Tibial artery (tissue), 4 donors: ENCODE measurements at regions not wholly inside any gene's neighbourhood (a gene's known extent, or its start where the extent isn't known, plus 50 kb on each side); places are given as distances from the start of the nearest gene placed in this dataset.

Source experiments
- DNase-seq, 2 donors: peaks; one replicate each; pipeline ENCODE4 v3.0.0-alpha.2; 2019
- H3K27ac ChIP-seq, 2 donors: fragments of 200-600 bp; sonication (generic) in 1 of 2; 1 replicate in 1 of 2; 2 replicates in 1 of 2; pipeline ENCODE4 v1.5.1; 2018 to 2019; ENCODE audit warnings: mild to moderate bottlenecking in 1 of 2
- H3K27me3 ChIP-seq, 2 donors: fragments of 200-600 bp; sonication (generic) in 1 of 2; one replicate each; pipeline versions ENCODE4 v1.5.1 to v1.6.0; 2016 to 2019
- H3K36me3 ChIP-seq, 3 donors: fragments of 200-600 bp; sonication (generic) in 2 of 3; one replicate each; pipeline ENCODE4 v1.5.1; 2016 to 2019; ENCODE audit warnings: mild to moderate bottlenecking in 2 of 3
- H3K4me1 ChIP-seq, 4 donors: fragments of 200-600 bp; sonication (generic) in 2 of 4; 1 replicate in 3 of 4; 2 replicates in 1 of 4; pipeline ENCODE4 v1.5.1; 2016 to 2019
- H3K4me3 ChIP-seq, 2 donors: fragments of 200-600 bp; sonication (generic) in 1 of 2; 1 replicate in 1 of 2; 2 replicates in 1 of 2; pipeline ENCODE4 v1.5.1; 2018 to 2019; ENCODE audit warnings: mild to moderate bottlenecking in 2 of 2
- H3K9me3 ChIP-seq, 3 donors: fragments of 200-600 bp; sonication (generic) in 1 of 3; one replicate each; pipeline ENCODE4 v1.5.1; 2016 to 2019
- CTCF ChIP-seq, 2 experiments: fragments of 200-600 bp in 1 of 2; fragments of 450-650 bp in 1 of 2; IDR thresholded peaks; one replicate each; pipeline ENCODE4 v1.5.1; 2017 to 2019; ENCODE audit warnings: antibody characterized with exemption in 2 of 2, mild to moderate bottlenecking in 1 of 2, moderate library complexity in 1 of 2
- intact Hi-C: fragments of 100-400 bp; cut with DNase I; formaldehyde crosslinking; loops from one replicate; pipeline ENCODE4 v1.15.0; 2023; ENCODE audit warnings: low total_unique reads

DNA sequence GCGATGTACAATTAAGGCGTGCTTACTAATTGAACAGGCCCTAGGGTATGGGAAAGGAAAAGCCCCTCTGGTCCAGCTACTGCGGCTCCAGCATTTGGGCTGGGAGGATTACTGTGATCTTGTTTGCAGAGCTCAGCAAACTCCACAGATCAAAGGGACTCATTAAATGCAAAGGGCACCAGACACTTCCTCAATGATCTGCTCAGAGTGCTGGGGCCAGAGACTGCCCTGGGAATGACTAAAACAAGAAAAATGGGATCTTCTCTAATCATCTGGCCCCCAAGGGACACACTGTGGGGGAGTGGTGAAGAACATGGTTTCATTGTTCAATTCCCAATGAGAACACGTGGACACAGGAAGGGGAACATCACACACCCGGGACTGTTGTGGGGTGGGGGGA is 85.0 kb downstream of the MARCHF4 start:
- DNase-seq = no peak
- peaks cover 0 to 35% of the 10 kb centered on the region in 2 donors for H3K27me3 ChIP-seq
- no peaks in the 10 kb centered on the region for H3K36me3 ChIP-seq
- intact Hi-C loops = no loop called here
- no peak for TF ChIP-seq CTCF (IDR thresholded peaks at IDR 0.05)
- no peaks in the 10 kb centered on the region for H3K9me3 ChIP-seq
- H3K4me1 ChIP-seq = no peaks in the 10 kb centered on the region
- no peak overlapping the region for H3K27ac ChIP-seq
- H3K4me3 ChIP-seq = no peak overlapping the region

GRCh38 chr2:216286616-216287231 is 85.6 kb downstream of the MARCHF4 start:
- peaks cover 0 to 35% of the 10 kb centered on the region in 2 donors for H3K27me3 ChIP-seq
- H3K9me3 ChIP-seq = no peaks in the 10 kb centered on the region
- H3K27ac ChIP-seq = no peak overlapping the region
- intact Hi-C loops = no loop called here
- no peaks in the 10 kb centered on the region for H3K36me3 ChIP-seq
- no peak for TF ChIP-seq CTCF (IDR thresholded peaks at IDR 0.05)
- no peak for DNase-seq
- no peaks in the 10 kb centered on the region for H3K4me1 ChIP-seq
- H3K4me3 ChIP-seq = no peak overlapping the region

GRCh38 chr2:216285701-216286100 is 86.6 kb downstream of the MARCHF4 start:
- no peak for DNase-seq
- no peak overlapping the region for H3K27ac ChIP-seq
- intact Hi-C loops = no loop called here

GRCh38 chr2:216284708-216285107 is 87.6 kb downstream of the MARCHF4 start:
- Histone ChIP-seq H3K36me3 (no peaks in the 10 kb centered on the region), H3K9me3 (no peaks in the 10 kb centered on the region), H3K27me3 (peaks cover 0 to 35% of the 10 kb centered on the region in 2 donors), H3K4me3 (no peak overlapping the region), H3K4me1 (no peaks in the 10 kb centered on the region), H3K27ac (no peak overlapping the region)
- intact Hi-C loops = no loop called here
- DNase-seq = no peak
- TF ChIP-seq CTCF (IDR thresholded peaks at IDR 0.05) = no peak

More at GRCh38 chr2:216285701-216286100, 86.6 kb downstream of the MARCHF4 start:
- Histone ChIP-seq H3K36me3 (no peaks in the 10 kb centered on the region), H3K4me3 (no peak overlapping the region), H3K4me1 (no peaks in the 10 kb centered on the region), H3K9me3 (no peaks in the 10 kb centered on the region), H3K27me3 (peaks cover 0 to 35% of the 10 kb centered on the region in 2 donors)
- no peak for TF ChIP-seq CTCF (IDR thresholded peaks at IDR 0.05)

DNA sequence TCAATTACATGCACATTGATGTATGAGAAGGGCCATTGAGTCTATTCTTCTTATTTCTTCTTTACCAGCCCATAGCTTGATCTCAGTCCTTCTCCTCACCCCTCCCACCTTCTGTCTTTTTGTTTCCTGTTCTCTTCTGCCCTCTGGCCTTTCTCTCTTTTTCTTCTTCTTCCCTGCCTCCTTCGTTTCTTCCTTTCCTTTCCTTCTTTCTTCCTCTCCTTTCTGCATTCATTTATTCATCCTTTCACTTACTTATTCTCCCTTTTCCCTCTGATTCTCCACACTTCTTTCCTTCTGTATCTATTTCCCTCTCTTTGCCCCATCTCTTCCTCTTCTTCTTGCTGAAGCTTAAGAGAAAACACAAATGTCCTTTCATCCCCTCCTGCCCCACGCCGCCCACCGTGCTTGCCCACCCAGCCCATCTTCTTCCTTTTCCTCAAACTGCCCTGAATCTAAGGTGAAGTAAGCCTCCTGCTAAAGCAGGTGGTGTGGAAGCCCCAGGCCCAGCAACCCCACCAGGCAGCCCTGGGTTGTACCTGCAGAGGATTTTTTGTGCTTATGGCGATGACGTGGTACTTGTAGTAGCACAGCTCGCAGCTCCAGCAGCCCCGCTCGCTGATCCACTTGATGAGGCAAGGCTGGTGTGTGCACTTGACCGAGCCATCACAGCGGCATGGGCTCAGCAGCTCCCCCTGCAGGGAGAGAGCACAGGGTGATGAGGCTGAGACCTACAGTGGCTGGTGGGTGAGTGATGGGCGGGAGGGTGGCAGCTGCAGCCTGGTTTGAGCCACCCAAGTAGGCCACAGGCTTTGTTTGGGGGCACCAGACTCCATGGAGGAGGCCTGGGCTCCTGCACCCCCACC is 89.0 kb downstream of the MARCHF4 start:
- Histone ChIP-seq H3K27me3 (peaks cover 0 to 30% of the 10 kb centered on the region in 2 donors), H3K9me3 (no peaks in the 10 kb centered on the region), H3K36me3 (no peaks in the 10 kb centered on the region), H3K4me1 (no peaks in the 10 kb centered on the region), H3K27ac (no peak overlapping the region), H3K4me3 (no peak overlapping the region)
- DNase-seq = no peak
- TF ChIP-seq CTCF (IDR thresholded peaks at IDR 0.05) = no peak
- intact Hi-C loops = no loop called here
